ENCODE measurements at regions not wholly inside any gene's neighbourhood (a gene's known extent, or its start where the extent isn't known, plus 50 kb on each side); places are given as distances from the start of the nearest gene placed in this dataset.

DNA sequence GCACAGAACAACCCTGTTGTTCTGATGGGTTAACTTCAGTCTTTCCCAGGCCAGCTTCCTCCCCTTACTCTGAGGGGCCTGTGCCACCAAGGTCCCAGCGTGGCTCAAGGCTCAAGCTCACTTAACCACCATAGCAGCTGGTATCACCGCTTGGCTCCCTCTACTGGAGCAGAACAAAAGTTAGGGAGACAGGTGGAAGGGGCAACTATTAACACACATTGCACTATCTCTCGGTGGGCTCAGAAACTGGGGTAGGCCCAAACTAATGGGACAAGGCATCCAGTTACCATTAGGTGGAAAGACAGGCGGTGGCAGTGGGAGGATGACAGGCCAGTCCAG lies 88.7 kb upstream of the ATL2 start:
- TF ChIP-seq, protein P1, sequence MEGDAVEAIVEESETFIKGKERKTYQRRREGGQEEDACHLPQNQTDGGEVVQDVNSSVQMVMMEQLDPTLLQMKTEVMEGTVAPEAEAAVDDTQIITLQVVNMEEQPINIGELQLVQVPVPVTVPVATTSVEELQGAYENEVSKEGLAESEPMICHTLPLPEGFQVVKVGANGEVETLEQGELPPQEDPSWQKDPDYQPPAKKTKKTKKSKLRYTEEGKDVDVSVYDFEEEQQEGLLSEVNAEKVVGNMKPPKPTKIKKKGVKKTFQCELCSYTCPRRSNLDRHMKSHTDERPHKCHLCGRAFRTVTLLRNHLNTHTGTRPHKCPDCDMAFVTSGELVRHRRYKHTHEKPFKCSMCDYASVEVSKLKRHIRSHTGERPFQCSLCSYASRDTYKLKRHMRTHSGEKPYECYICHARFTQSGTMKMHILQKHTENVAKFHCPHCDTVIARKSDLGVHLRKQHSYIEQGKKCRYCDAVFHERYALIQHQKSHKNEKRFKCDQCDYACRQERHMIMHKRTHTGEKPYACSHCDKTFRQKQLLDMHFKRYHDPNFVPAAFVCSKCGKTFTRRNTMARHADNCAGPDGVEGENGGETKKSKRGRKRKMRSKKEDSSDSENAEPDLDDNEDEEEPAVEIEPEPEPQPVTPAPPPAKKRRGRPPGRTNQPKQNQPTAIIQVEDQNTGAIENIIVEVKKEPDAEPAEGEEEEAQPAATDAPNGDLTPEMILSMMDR (IDR thresholded peaks at IDR 0.05; ENCODE audit: borderline replicate concordance, extremely low read depth, low read length, poor library complexity, severe bottlenecking), result peak; percentile 54
- TF ChIP-seq EZH2 (IDR thresholded peaks at IDR 0.05; ENCODE audit: borderline replicate concordance, low read depth, low read length, severe bottlenecking), result no peak

All from DND-41 (cell line).